H9 (cell line): ENCODE measurements at regions not wholly inside any gene's neighbourhood (a gene's known extent, or its start where the extent isn't known, plus 50 kb on each side); places are given as distances from the start of the nearest gene placed in this dataset.

Experiments
- DNase-seq: peaks from one replicate; pipeline ENCODE4 v3.0.0-alpha.2; 2017
- H2AFZ ChIP-seq: one replicate; pipeline ENCODE4 v1.6.1; 2013; ENCODE audit warnings: mild to moderate bottlenecking, low read length, control low read depth, moderate library complexity
- H2AK5ac ChIP-seq: 2 replicates; pipeline ENCODE4 v1.6.1; 2013; ENCODE audit warnings: low read length, control low read depth, mixed read lengths; ENCODE audit not compliant: insufficient read length
- H2BK120ac ChIP-seq: one replicate; pipeline ENCODE4 v1.6.1; 2013; ENCODE audit warnings: low read depth, mild to moderate bottlenecking, low read length, control low read depth, inconsistent platforms; ENCODE audit not compliant: poor library complexity, severe bottlenecking
- H2BK12ac ChIP-seq: 2 replicates; pipeline ENCODE4 v1.6.1; 2013; ENCODE audit warnings: low read length, control low read depth, mixed read lengths, low read depth; ENCODE audit not compliant: insufficient read length
- H2BK15ac ChIP-seq: 2 replicates; pipeline ENCODE4 v1.6.1; 2013; ENCODE audit warnings: low read depth, low read length, control low read depth
- H2BK20ac ChIP-seq: one replicate; pipeline ENCODE4 v1.6.1; 2013; ENCODE audit warnings: low read depth, mild to moderate bottlenecking, low read length, control low read depth, inconsistent platforms; ENCODE audit not compliant: poor library complexity, severe bottlenecking
- H2BK5ac ChIP-seq: 2 replicates; pipeline ENCODE4 v1.6.1; 2013; ENCODE audit warnings: low read length, control low read depth, mixed read lengths; ENCODE audit not compliant: insufficient read length
- H3K14ac ChIP-seq: 2 replicates; pipeline ENCODE4 v1.6.1; 2013; ENCODE audit warnings: low read length, control low read depth; ENCODE audit not compliant: insufficient read depth
- H3K18ac ChIP-seq: 2 replicates; pipeline ENCODE4 v1.6.1; 2013; ENCODE audit warnings: low read depth, mild to moderate bottlenecking, mixed read lengths, low read length, control low read depth; ENCODE audit not compliant: insufficient read length
- H3K23ac ChIP-seq: 2 replicates; pipeline ENCODE4 v1.6.1; 2013; ENCODE audit warnings: low read length, control low read depth, mixed read lengths, low read depth; ENCODE audit not compliant: insufficient read length
- H3K23me2 ChIP-seq: 2 replicates; pipeline ENCODE4 v1.6.1; 2013; ENCODE audit warnings: low read depth, mild to moderate bottlenecking, mixed read lengths, low read length, control low read depth; ENCODE audit not compliant: insufficient read length, poor library complexity, severe bottlenecking
- H3K27ac ChIP-seq: 2 replicates; pipeline ENCODE4 v1.5.1; 2013; ENCODE audit warnings: low read length, control low read depth, mixed read lengths, low read depth; ENCODE audit not compliant: insufficient read length
- H3K27me3 ChIP-seq: 2 replicates; pipeline ENCODE4 v1.6.1; 2013; ENCODE audit warnings: low read length, control low read depth, inconsistent platforms; ENCODE audit not compliant: insufficient read depth
- H3K4ac ChIP-seq: 2 replicates; pipeline ENCODE4 v1.6.1; 2013; ENCODE audit warnings: low read depth, mild to moderate bottlenecking, control low read depth, inconsistent platforms, low read length, moderate library complexity
- H3K4me1 ChIP-seq: 2 replicates; pipeline ENCODE4 v1.6.1; 2013; ENCODE audit warnings: low read length, control low read depth, inconsistent platforms; ENCODE audit not compliant: insufficient read depth
- H3K4me2 ChIP-seq: 2 replicates; pipeline ENCODE4 v1.6.1; 2013; ENCODE audit warnings: low read length, control low read depth, mixed read lengths; ENCODE audit not compliant: insufficient read length, insufficient read depth
- H3K56ac ChIP-seq: 2 replicates; pipeline ENCODE4 v1.6.1; 2013; ENCODE audit warnings: low read depth, mild to moderate bottlenecking, mixed read lengths, low read length, control low read depth; ENCODE audit not compliant: insufficient read length
- H3K79me1 ChIP-seq: 2 replicates; pipeline ENCODE4 v1.6.1; 2013; ENCODE audit warnings: low read depth, mild to moderate bottlenecking, moderate library complexity, low read length, control low read depth, inconsistent platforms; ENCODE audit not compliant: insufficient read depth, poor library complexity, severe bottlenecking
- H3K79me2 ChIP-seq: 2 replicates; pipeline ENCODE4 v1.6.1; 2013; ENCODE audit warnings: low read length, control low read depth, inconsistent platforms; ENCODE audit not compliant: insufficient read depth
- H3K9ac ChIP-seq: 2 replicates; pipeline ENCODE4 v1.6.1; 2013; ENCODE audit warnings: low read length, control low read depth, mixed read lengths; ENCODE audit not compliant: insufficient read length; ENCODE audit errors: extremely low read depth
- H3K9me3 ChIP-seq: one replicate; pipeline ENCODE4 v1.6.1; 2013; ENCODE audit warnings: low read depth, low read length, inconsistent platforms; ENCODE audit not compliant: control insufficient read depth
- H3T11ph ChIP-seq: one replicate; pipeline ENCODE4 v1.6.1; 2013; ENCODE audit warnings: mild to moderate bottlenecking, low read length, control low read depth, inconsistent platforms
- H4K20me1 ChIP-seq: one replicate; pipeline ENCODE4 v1.6.1; 2013; ENCODE audit not compliant: control insufficient read depth, insufficient read length, insufficient read depth
- H4K5ac ChIP-seq: 2 replicates; pipeline ENCODE4 v1.6.1; 2013; ENCODE audit warnings: low read depth, mild to moderate bottlenecking, mixed read lengths, low read length, control low read depth; ENCODE audit not compliant: insufficient read length
- H4K8ac ChIP-seq: replicated peaks from 2 replicates; pipeline ENCODE4 v1.6.1; 2013; ENCODE audit warnings: low read length, control low read depth, mixed read lengths, low read depth; ENCODE audit not compliant: insufficient read length
- H4K91ac ChIP-seq: 2 replicates; pipeline ENCODE4 v1.6.1; 2013; ENCODE audit warnings: low read depth, mild to moderate bottlenecking, moderate library complexity, mixed read lengths, low read length, control low read depth; ENCODE audit not compliant: insufficient read length
- H3K27ac Mint-ChIP-seq, 3 experiments: 2 replicates in 2 of 3; 3 replicates in 1 of 3; pipeline ENCODE4 v1.8.0; 2020 to 2021; ENCODE audit warnings: mixed read lengths in 3 of 3, mild to moderate bottlenecking in 1 of 3, moderate library complexity in 1 of 3
- H3K27me3 Mint-ChIP-seq: 2 replicates; pipeline ENCODE4 v1.8.0; 2021; ENCODE audit warnings: low read depth, mild to moderate bottlenecking, moderate library complexity, mixed read lengths
- H3K36me3 Mint-ChIP-seq, 3 experiments: 2 replicates in 2 of 3; 3 replicates in 1 of 3; pipeline ENCODE4 v1.8.0; 2020 to 2021; ENCODE audit warnings: low read depth in 3 of 3, mixed read lengths in 3 of 3; ENCODE audit not compliant: insufficient read depth in 1 of 3
- H3K4me1 Mint-ChIP-seq, 2 experiments: 2 replicates each; pipeline ENCODE4 v1.8.0; 2020; ENCODE audit warnings: mixed read lengths in 2 of 2
- H3K4me3 Mint-ChIP-seq, 2 experiments: 2 replicates in 1 of 2; 3 replicates in 1 of 2; pipeline ENCODE4 v1.8.0; 2020 to 2021; ENCODE audit warnings: mild to moderate bottlenecking in 2 of 2, mixed read lengths in 2 of 2, moderate library complexity in 1 of 2
- H3K9me3 Mint-ChIP-seq, 2 experiments: 2 replicates in 1 of 2; 3 replicates in 1 of 2; pipeline ENCODE4 v1.8.0; 2020; ENCODE audit warnings: mild to moderate bottlenecking in 2 of 2, mixed read lengths in 2 of 2, moderate library complexity in 1 of 2
- WGBS: extraction: QIAGEN DNeasy Blood & Tissue Kit; methylation state at CpG from one replicate; pipeline ENCODE4 v1.1.7; 2013; ENCODE audit warnings: missing lambda C conversion rate, low lambda C conversion rate, mixed read lengths; ENCODE audit not compliant: insufficient read length; ENCODE audit errors: extremely low coverage; 5-methylcytosine and 5-hydroxymethylcytosine counted together
- TF ChIP-seq, protein P1 (sequence below): fragments of 200-600 bp; sonication (generic); conservative IDR thresholded peaks from 3 replicates; pipeline ENCODE4 v1.8.0; 2021; ENCODE audit warnings: antibody characterized with exemption, mild to moderate bottlenecking

DNA sequence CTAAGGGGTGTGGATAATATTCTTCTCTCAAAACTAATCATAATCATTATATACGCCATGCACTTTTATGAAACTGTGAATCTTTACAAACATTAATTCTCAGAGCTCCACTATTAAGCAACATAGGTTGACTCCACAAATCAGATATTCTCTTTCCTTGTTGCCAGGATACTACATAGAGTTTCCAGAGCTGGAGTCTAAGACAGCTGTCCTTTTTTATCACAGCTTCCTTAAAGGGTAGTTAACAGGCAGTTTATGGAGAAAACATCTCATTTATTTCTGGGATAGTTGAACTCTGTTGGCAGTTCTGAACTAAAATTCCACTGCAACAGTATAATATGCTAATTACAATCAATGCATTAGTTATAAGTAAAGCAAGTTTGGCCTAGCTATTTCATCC lies 152.1 kb upstream of the PPP1R2C start:
- WGBS: no CpG with 5 or more reads among the region's 1 CpG
- H3K4me1 Mint-ChIP-seq: peaks cover 0 to 4% of the 10 kb centered on the region in 2 experiments; a peak in 1 of 4 replicates

More for the DNA sequence above, 152.1 kb upstream of the PPP1R2C start:
- H3K23ac ChIP-seq: no peak overlapping the region
- H2AFZ ChIP-seq: no peak overlapping the region
- H4K5ac ChIP-seq: no peak overlapping the region
- H3K27me3 Mint-ChIP-seq: peaks cover 1% of the 10 kb centered on the region; the same call in 1 of the 2 replicates
- H3K4ac ChIP-seq: no peak overlapping the region
- H3K9me3 Mint-ChIP-seq: peaks cover 0 to 43% of the 10 kb centered on the region in 2 experiments; a peak in 4 of 5 replicates
- H2BK20ac ChIP-seq: no peak overlapping the region
- H3K4me2 ChIP-seq: no peak overlapping the region
- no peaks in the 10 kb centered on the region for H3K79me1 ChIP-seq
- no peaks in the 10 kb centered on the region for H4K20me1 ChIP-seq
- DNase-seq: no peak
- H4K91ac ChIP-seq: no peak overlapping the region
- H3T11ph ChIP-seq: no peak overlapping the region
- TF ChIP-seq, protein P1, sequence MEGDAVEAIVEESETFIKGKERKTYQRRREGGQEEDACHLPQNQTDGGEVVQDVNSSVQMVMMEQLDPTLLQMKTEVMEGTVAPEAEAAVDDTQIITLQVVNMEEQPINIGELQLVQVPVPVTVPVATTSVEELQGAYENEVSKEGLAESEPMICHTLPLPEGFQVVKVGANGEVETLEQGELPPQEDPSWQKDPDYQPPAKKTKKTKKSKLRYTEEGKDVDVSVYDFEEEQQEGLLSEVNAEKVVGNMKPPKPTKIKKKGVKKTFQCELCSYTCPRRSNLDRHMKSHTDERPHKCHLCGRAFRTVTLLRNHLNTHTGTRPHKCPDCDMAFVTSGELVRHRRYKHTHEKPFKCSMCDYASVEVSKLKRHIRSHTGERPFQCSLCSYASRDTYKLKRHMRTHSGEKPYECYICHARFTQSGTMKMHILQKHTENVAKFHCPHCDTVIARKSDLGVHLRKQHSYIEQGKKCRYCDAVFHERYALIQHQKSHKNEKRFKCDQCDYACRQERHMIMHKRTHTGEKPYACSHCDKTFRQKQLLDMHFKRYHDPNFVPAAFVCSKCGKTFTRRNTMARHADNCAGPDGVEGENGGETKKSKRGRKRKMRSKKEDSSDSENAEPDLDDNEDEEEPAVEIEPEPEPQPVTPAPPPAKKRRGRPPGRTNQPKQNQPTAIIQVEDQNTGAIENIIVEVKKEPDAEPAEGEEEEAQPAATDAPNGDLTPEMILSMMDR: no peak
- H2BK15ac ChIP-seq: no peak overlapping the region
- no peak overlapping the region for H3K4me3 Mint-ChIP-seq
- no peaks in the 10 kb centered on the region for H3K79me2 ChIP-seq
- H3K27me3 ChIP-seq: no peaks in the 10 kb centered on the region
- no peak overlapping the region for H3K14ac ChIP-seq
- H3K9ac ChIP-seq: no peak overlapping the region
- H2BK12ac ChIP-seq: no peak overlapping the region
- H3K18ac ChIP-seq: no peak overlapping the region
- H2BK5ac ChIP-seq: no peak overlapping the region
- no peaks in the 10 kb centered on the region for H3K9me3 ChIP-seq
- H3K27ac Mint-ChIP-seq: no peak overlapping the region
- H4K8ac ChIP-seq: no peak overlapping the region
- no peaks in the 10 kb centered on the region for H3K4me1 ChIP-seq
- no peak overlapping the region for H3K56ac ChIP-seq
- no peak overlapping the region for H3K27ac ChIP-seq
- H3K36me3 Mint-ChIP-seq: peaks cover 13 to 26% (median 18%) of the 10 kb centered on the region in 3 experiments
- H2BK120ac ChIP-seq: no peak overlapping the region
- no peaks in the 10 kb centered on the region for H3K23me2 ChIP-seq
- H2AK5ac ChIP-seq: no peak overlapping the region
